WTC11 (cell line): ENCODE measurements at regions not wholly inside any gene's neighbourhood (a gene's known extent, or its start where the extent isn't known, plus 50 kb on each side); places are given as distances from the start of the nearest gene placed in this dataset.

Experiments
- ATAC-seq: fragments of 200-7000 bp; cut with Tn5 transposase; 2 replicates; pipeline ENCODE4 v1.10.0; 2021; ENCODE audit warnings: mild to moderate bottlenecking, moderate library complexity
- CTCF ChIA-PET: fragments of 300-600 bp; sonication (Branson Sonifier 250); formaldehyde crosslinking; loops from one replicate; lab custom pipeline; 2021; ENCODE audit warnings: antibody characterized with exemption; lab: Charles Lee
- POLR2A ChIA-PET: fragments of 350-600 bp; sonication (Branson Sonifier 250); formaldehyde crosslinking; loops from one replicate; lab custom pipeline; 2021; ENCODE audit warnings: antibody characterized with exemption; lab: Charles Lee
- DNase-seq: peaks from one replicate; pipeline ENCODE4 v3.0.0; 2021; ENCODE audit warnings: low spot score
- H3K27ac Mint-ChIP-seq: 2 replicates; pipeline ENCODE4 v1.8.0; 2021; ENCODE audit warnings: mixed read lengths
- H3K27me3 Mint-ChIP-seq: 2 replicates; pipeline ENCODE4 v1.8.0; 2021; ENCODE audit warnings: low read depth, mild to moderate bottlenecking, moderate library complexity, mixed read lengths
- H3K36me3 Mint-ChIP-seq: 2 replicates; pipeline ENCODE4 v1.8.0; 2021; ENCODE audit warnings: mixed read lengths
- H3K4me1 Mint-ChIP-seq: 2 replicates; pipeline ENCODE4 v1.8.0; 2022; ENCODE audit warnings: mixed read lengths
- H3K4me3 Mint-ChIP-seq: 2 replicates; pipeline ENCODE4 v1.8.0; 2021; ENCODE audit warnings: mild to moderate bottlenecking, moderate library complexity, mixed read lengths
- H3K9me3 Mint-ChIP-seq: 2 replicates; pipeline ENCODE4 v1.8.0; 2021; ENCODE audit warnings: mixed read lengths
- AFF4 ChIP-seq: sonication (generic); formaldehyde crosslinking; IDR thresholded peaks from 2 replicates; pipeline ENCODE4 v1.8.1; 2023; ENCODE audit warnings: mild to moderate bottlenecking, missing genetic modification reagents, borderline replicate concordance
- ARID4B ChIP-seq: sonication (generic); formaldehyde crosslinking; IDR thresholded peaks from 2 replicates; pipeline ENCODE4 v1.8.0; 2023; ENCODE audit warnings: missing genetic modification reagents, mild to moderate bottlenecking, borderline replicate concordance
- CDX4 ChIP-seq: fragments of 250-450 bp; sonication (Bioruptor Pico); IDR thresholded peaks from 2 replicates; pipeline ENCODE4 v1.9.0; 2021; ENCODE audit warnings: moderate library complexity, mild to moderate bottlenecking, inconsistent platforms, borderline replicate concordance
- CREB1 ChIP-seq: sonication (generic); formaldehyde crosslinking; IDR thresholded peaks from 2 replicates; pipeline ENCODE4 v1.8.0; 2023; ENCODE audit warnings: mild to moderate bottlenecking, missing genetic modification reagents
- ELF4 ChIP-seq: sonication (generic); formaldehyde crosslinking; IDR thresholded peaks from 2 replicates; pipeline ENCODE4 v1.8.1; 2022; ENCODE audit warnings: low read depth, mild to moderate bottlenecking, moderate library complexity, missing genetic modification reagents
- GTF2I ChIP-seq: fragments of 250-450 bp; sonication (Bioruptor Pico); conservative IDR thresholded peaks from 2 replicates; pipeline ENCODE4 v1.4.0; 2021; ENCODE audit warnings: mild to moderate bottlenecking
- MXD4 ChIP-seq: fragments of 250-450 bp; sonication (Bioruptor Pico); IDR thresholded peaks from 2 replicates; pipeline ENCODE4 v1.8.0; 2021; ENCODE audit warnings: mild to moderate bottlenecking, moderate library complexity, borderline replicate concordance
- MYBL2 ChIP-seq: sonication (generic); formaldehyde crosslinking; IDR thresholded peaks from 2 replicates; pipeline ENCODE4 v1.8.1; 2023; ENCODE audit warnings: mild to moderate bottlenecking, moderate library complexity, missing genetic modification reagents
- NFATC4 ChIP-seq: fragments of 250-450 bp; sonication (Bioruptor Pico); IDR thresholded peaks from 2 replicates; pipeline ENCODE4 v1.9.0; 2021; ENCODE audit warnings: mild to moderate bottlenecking
- SP1 ChIP-seq: sonication (generic); formaldehyde crosslinking; conservative IDR thresholded peaks from 2 replicates; pipeline ENCODE4 v1.8.1; 2022; ENCODE audit warnings: missing genetic modification reagents
- ZBTB21 ChIP-seq: sonication (generic); formaldehyde crosslinking; IDR thresholded peaks from 2 replicates; pipeline ENCODE4 v1.8.1; 2023; ENCODE audit warnings: mild to moderate bottlenecking, missing genetic modification reagents, borderline replicate concordance
- ZNF121 ChIP-seq: sonication (generic); formaldehyde crosslinking; IDR thresholded peaks from 2 replicates; pipeline ENCODE4 v1.8.0; 2023; ENCODE audit warnings: missing genetic modification reagents
- ZNF138 ChIP-seq: sonication (generic); formaldehyde crosslinking; conservative IDR thresholded peaks from 2 replicates; pipeline ENCODE4 v1.8.1; 2022; ENCODE audit warnings: mild to moderate bottlenecking, moderate library complexity, missing genetic modification reagents
- ZNF281 ChIP-seq: sonication (generic); formaldehyde crosslinking; IDR thresholded peaks from 2 replicates; pipeline ENCODE4 v1.8.0; 2023; ENCODE audit warnings: mild to moderate bottlenecking, missing genetic modification reagents
- ZNF416 ChIP-seq: fragments of 250-450 bp; sonication (Bioruptor Pico); IDR thresholded peaks from 2 replicates; pipeline ENCODE4 v1.9.0; 2021; ENCODE audit warnings: mild to moderate bottlenecking, inconsistent platforms
- ZNF512 ChIP-seq: sonication (generic); formaldehyde crosslinking; IDR thresholded peaks from 2 replicates; pipeline ENCODE4 v1.8.1; 2022; ENCODE audit warnings: missing genetic modification reagents, borderline replicate concordance
- ZSCAN18 ChIP-seq: fragments of 250-450 bp; sonication (Bioruptor Pico); IDR thresholded peaks from 2 replicates; pipeline ENCODE4 v2.1.2; 2022; ENCODE audit warnings: mild to moderate bottlenecking, moderate library complexity
- TF ChIP-seq, protein P1 (sequence below): fragments of 250-450 bp; sonication (Bioruptor Pico); IDR thresholded peaks from 2 replicates; pipeline ENCODE4 v1.8.0; 2021; ENCODE audit warnings: mild to moderate bottlenecking
- TF ChIP-seq, protein P2 (sequence below): sonication (generic); formaldehyde crosslinking; IDR thresholded peaks from 2 replicates; pipeline ENCODE4 v1.8.0; 2023; ENCODE audit warnings: missing genetic modification reagents

- Mint-ChIP-seq H3K9me3 (peaks cover 10% of the 10 kb centered on the region), H3K27me3 (no peaks in the 10 kb centered on the region), H3K4me1 (no peaks in the 10 kb centered on the region), H3K36me3 (no peaks in the 10 kb centered on the region), H3K27ac (no peak overlapping the region), H3K4me3 (no peak overlapping the region)
- ChIA-PET POLR2A (no interaction called here), CTCF (interaction anchor here (1.6 kb wide), 1 partner anchor 9 kb away, joined by 5 read pairs; no protein-coding TSS in a partner anchor)
- ATAC-seq (no peak), DNase-seq (no peak)
- TF ChIP-seq AFF4 (no peak), ZSCAN18 (CRISPR knock-in tag) (no peak), MYBL2 (no peak), CREB1 (CRISPR knock-in tag) (no peak), NFATC4 (CRISPR knock-in tag) (no peak), ZNF281 (no peak), GTF2I (CRISPR knock-in tag) (no peak), ZNF512 (CRISPR knock-in tag) (no peak)
Observed at GRCh38 chr4:111864066-111864465, 281.2 kb upstream of the FAM241A start.

DNA sequence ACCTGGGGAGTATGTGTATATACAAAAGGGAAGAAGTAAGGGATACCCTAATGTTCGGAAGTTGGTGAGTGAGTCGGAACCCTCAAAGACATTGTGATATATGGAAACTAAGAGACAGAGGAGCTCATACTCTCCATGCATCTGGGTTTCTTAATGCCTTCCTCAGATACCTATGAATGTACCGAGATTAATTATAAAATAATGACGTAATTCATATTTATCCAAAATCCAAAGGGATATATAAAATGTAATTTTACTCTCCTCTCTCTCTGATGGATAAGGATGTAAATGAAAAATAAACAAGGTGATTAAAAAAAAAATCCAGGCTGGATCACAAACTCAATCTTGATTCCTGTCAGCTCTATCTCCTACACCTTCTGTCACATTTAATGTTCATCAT lies 275.9 kb upstream of the FAM241A start:
- peaks cover 7% of the 10 kb centered on the region for H3K4me1 Mint-ChIP-seq
- ATAC-seq (no peak), DNase-seq (no peak)
- TF ChIP-seq MXD4 (no peak), ARID4B (CRISPR knock-in tag) (no peak), SP1 (no peak), ZBTB21 (CRISPR knock-in tag) (no peak), ELF4 (CRISPR knock-in tag) (no peak), ZNF121 (CRISPR knock-in tag) (no peak), ZNF138 (CRISPR knock-in tag) (no peak), ZNF416 (no peak), CDX4 (no peak)
- TF ChIP-seq, protein P1, sequence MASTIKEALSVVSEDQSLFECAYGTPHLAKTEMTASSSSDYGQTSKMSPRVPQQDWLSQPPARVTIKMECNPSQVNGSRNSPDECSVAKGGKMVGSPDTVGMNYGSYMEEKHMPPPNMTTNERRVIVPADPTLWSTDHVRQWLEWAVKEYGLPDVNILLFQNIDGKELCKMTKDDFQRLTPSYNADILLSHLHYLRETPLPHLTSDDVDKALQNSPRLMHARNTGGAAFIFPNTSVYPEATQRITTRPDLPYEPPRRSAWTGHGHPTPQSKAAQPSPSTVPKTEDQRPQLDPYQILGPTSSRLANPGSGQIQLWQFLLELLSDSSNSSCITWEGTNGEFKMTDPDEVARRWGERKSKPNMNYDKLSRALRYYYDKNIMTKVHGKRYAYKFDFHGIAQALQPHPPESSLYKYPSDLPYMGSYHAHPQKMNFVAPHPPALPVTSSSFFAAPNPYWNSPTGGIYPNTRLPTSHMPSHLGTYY (CRISPR knock-in tag), result no peak
- TF ChIP-seq, protein P2, sequence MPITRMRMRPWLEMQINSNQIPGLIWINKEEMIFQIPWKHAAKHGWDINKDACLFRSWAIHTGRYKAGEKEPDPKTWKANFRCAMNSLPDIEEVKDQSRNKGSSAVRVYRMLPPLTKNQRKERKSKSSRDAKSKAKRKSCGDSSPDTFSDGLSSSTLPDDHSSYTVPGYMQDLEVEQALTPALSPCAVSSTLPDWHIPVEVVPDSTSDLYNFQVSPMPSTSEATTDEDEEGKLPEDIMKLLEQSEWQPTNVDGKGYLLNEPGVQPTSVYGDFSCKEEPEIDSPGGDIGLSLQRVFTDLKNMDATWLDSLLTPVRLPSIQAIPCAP (CRISPR knock-in tag), result no peak
- H3K36me3 Mint-ChIP-seq, result no peaks in the 10 kb centered on the region
- H3K27me3 Mint-ChIP-seq, result no peaks in the 10 kb centered on the region
- peaks cover 10% of the 10 kb centered on the region for H3K9me3 Mint-ChIP-seq
- ChIA-PET CTCF (no interaction called here), POLR2A (no interaction called here)
- no peak overlapping the region for H3K27ac Mint-ChIP-seq
- H3K4me3 Mint-ChIP-seq, result no peak overlapping the region
